Heart right ventricle (tissue), 16 donors: ENCODE measurements at regions not wholly inside any gene's neighbourhood (a gene's known extent, or its start where the extent isn't known, plus 50 kb on each side); places are given as distances from the start of the nearest gene placed in this dataset.

ENCODE experiments used
- ATAC-seq, 8 donors: fragments of 200-7000 bp; cut with Tn5 transposase; one replicate each; pipeline ENCODE4 v1.9.1; 2020; ENCODE audit warnings: mild to moderate bottlenecking in 8 of 8, moderate library complexity in 8 of 8, moderate number of reproducible peaks in 1 of 8
- DNase-seq, 2 donors: peaks; one replicate each; pipeline ENCODE4 v3.0.0-alpha.2; 2020
- H3K27ac ChIP-seq, 10 donors: fragments of 200-600 bp; sonication (generic) in 2 of 10; one replicate each; pipeline versions ENCODE4 v1.5.0 to v1.8.0; 2020 to 2022; ENCODE audit warnings: mild to moderate bottlenecking in 3 of 10
- H3K27me3 ChIP-seq, 7 donors: fragments of 200-600 bp; one replicate each; pipeline ENCODE4 v1.8.0; 2021 to 2022; ENCODE audit warnings: mild to moderate bottlenecking in 2 of 7
- H3K36me3 ChIP-seq, 9 donors: fragments of 200-600 bp; sonication (generic) in 1 of 9; one replicate each; pipeline versions ENCODE4 v1.5.0 to v1.8.0; 2020 to 2022; ENCODE audit warnings: mild to moderate bottlenecking in 2 of 9
- H3K4me1 ChIP-seq, 9 donors: fragments of 200-600 bp; sonication (generic) in 1 of 9; one replicate each; pipeline versions ENCODE4 v1.5.0 to v1.8.0; 2020 to 2022; ENCODE audit warnings: mild to moderate bottlenecking in 4 of 9
- H3K4me3 ChIP-seq, 10 donors: fragments of 200-600 bp; sonication (generic) in 2 of 10; one replicate each; pipeline versions ENCODE4 v1.5.0 to v1.8.0; 2020 to 2022; ENCODE audit warnings: mild to moderate bottlenecking in 7 of 10, moderate library complexity in 2 of 10
- H3K9me3 ChIP-seq, 11 donors: fragments of 200-600 bp in 10 of 11; sonication (generic) in 2 of 11; one replicate each; pipeline versions ENCODE4 v1.5.0 to v1.8.0; 2013 to 2022; ENCODE audit warnings: mild to moderate bottlenecking in 2 of 11, control low read depth in 1 of 11, moderate library complexity in 1 of 11
- WGBS, 2 donors: extraction: QIAGEN DNeasy Blood & Tissue Kit; methylation state at CpG; one replicate each; pipeline ENCODE4 v1.1.7; 2013; ENCODE audit warnings: inconsistent platforms in 1 of 2; 5-methylcytosine and 5-hydroxymethylcytosine counted together
- intact Hi-C, 10 donors: fragments of 100-400 bp; cut with DNase I; formaldehyde crosslinking; loops; one replicate each; pipeline versions ENCODE4 v1.11.1 to v1.14.2; 2022
- TF ChIP-seq, protein P1 (sequence below), 9 donors: fragments of 200-600 bp; sonication (generic) in 2 of 9; IDR thresholded peaks; one replicate each; pipeline versions ENCODE4 v1.5.0 to v1.8.0; 2021 to 2022; ENCODE audit warnings: antibody characterized with exemption in 9 of 9, mild to moderate bottlenecking in 5 of 9, moderate library complexity in 1 of 9
- donor health status: Arrhythmogenic right ventricular cardiomyopathy.
- donor health status: ischemic (EF 13 %, LVEDD 7.1; RV severe dilation, severe dysfunction).
- donor health status: healthy with polysubstance abuse.
- donor health status: DM: no; HTN: yes; CAD: no.
- donor health status: DM: no; HTN: no; CAD: no.
- donor health status: ischemic (EF 25% LVEDD 6.9; RV normal size, moderate dysfunction).
- donor health status: ischemic (EF 25% LVEDD 5.7; RV mildly dilated, moderate dysfunction).
- donor health status: healthy.
- donor health status: DM: yes; HTN: yes; CAD: no.
- donor health status: Ischemic cardiomyopathy.
- donor health status: ischemic (EF 35%, LVEDD 5.7; RV mildly dilated, moderate dysfunction).
- donor health status: nonischemic (EF 11% LVEDD 7.7; RV severe dilation, severe dysfunction).
- donor health status: DM: yes; HTN: yes; CAD: no.
- donor health status: PGD.
- donor health status: ischemic (EF 29% LVEDD 5.4; RV normal size, mild dysfunction).
- donor health status: nonischemic (EF 23%, LVEDD 6.1; RV moderate dilation, normal function).

DNA sequence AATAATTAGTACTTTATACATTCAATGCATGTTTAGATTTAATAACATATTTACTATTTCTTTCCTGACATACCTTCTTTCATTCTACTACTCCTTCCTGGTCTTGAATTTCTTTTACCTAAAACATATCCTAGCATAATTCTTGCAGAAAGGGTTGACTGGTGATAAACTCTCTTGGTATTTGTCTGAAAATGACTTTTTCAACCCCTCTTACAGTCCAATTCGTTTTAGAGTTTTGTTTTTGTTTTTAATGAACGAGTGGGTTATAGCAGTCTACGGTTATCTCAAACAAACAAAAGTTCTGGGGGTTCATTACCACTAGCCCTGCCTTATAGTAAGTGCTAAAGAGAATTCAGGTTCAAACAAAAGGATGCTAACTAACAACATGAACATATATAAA lies 69.6 kb upstream of the ALDH1B1 start:
- peaks cover 0 to 10% (median 0%) of the 10 kb centered on the region in 7 donors for H3K27me3 ChIP-seq
- TF ChIP-seq, protein P1, sequence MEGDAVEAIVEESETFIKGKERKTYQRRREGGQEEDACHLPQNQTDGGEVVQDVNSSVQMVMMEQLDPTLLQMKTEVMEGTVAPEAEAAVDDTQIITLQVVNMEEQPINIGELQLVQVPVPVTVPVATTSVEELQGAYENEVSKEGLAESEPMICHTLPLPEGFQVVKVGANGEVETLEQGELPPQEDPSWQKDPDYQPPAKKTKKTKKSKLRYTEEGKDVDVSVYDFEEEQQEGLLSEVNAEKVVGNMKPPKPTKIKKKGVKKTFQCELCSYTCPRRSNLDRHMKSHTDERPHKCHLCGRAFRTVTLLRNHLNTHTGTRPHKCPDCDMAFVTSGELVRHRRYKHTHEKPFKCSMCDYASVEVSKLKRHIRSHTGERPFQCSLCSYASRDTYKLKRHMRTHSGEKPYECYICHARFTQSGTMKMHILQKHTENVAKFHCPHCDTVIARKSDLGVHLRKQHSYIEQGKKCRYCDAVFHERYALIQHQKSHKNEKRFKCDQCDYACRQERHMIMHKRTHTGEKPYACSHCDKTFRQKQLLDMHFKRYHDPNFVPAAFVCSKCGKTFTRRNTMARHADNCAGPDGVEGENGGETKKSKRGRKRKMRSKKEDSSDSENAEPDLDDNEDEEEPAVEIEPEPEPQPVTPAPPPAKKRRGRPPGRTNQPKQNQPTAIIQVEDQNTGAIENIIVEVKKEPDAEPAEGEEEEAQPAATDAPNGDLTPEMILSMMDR (IDR thresholded peaks at IDR 0.05) = no peak
- no peaks in the 10 kb centered on the region for H3K36me3 ChIP-seq
- peaks cover 0 to 5% (median 0%) of the 10 kb centered on the region in 9 donors for H3K4me1 ChIP-seq
- no peaks in the 10 kb centered on the region for H3K9me3 ChIP-seq
- ATAC-seq (no peak), DNase-seq (no peak)
- 84 to 85% methylated on average over 3 of the region's 3 CpGs for WGBS, 2 donors
- H3K27ac ChIP-seq = no peak overlapping the region
- intact Hi-C loops = no loop called here
- H3K4me3 ChIP-seq = no peak overlapping the region

DNA sequence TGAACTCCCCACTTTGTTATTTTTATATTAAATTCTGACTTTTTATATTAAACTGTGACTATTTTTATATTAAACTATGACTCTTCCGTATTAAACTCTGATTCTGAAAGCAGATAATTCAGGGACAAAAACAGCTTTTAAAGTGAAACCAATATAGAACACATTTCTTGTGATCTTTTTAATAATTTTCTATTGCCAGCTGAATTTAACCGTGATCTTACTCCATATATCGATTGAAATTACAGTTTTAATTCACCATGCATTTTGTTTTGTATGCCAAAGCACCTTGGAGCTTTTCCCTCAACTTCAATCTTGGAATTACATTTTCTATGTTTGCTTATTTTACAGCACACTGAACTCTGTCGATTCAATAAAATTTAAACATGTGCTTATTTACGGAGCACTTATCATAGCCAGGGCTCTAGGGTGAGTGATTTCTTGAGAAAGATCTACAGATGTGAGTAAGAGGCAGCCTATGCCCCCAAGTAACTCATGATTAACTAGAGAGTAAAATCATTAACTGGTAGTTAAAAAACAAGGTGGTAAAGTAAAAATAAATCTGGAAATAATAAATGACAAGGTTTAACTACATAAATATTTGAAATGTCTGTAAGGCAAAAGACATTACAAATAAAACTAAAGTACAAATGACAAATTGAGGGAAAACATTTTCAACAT lies 72.9 kb upstream of the ALDH1B1 start:
- intact Hi-C loops = no loop called here
- no peak for DNase-seq
- Histone ChIP-seq H3K27ac (no peak overlapping the region), H3K36me3 (no peaks in the 10 kb centered on the region), H3K27me3 (peaks cover 0 to 8% (median 0%) of the 10 kb centered on the region in 7 donors), H3K9me3 (no peaks in the 10 kb centered on the region), H3K4me1 (peaks cover 0 to 5% (median 0%) of the 10 kb centered on the region in 9 donors), H3K4me3 (peak overlapping the region in 3 of 10 donors; percentile 6 to 23 (median 13))
- ATAC-seq = no peak
- 62 to 76% methylated on average over 5 of the region's 5 CpGs for WGBS, 2 donors
- TF ChIP-seq, protein P1 (IDR thresholded peaks at IDR 0.05) = no peak

DNA sequence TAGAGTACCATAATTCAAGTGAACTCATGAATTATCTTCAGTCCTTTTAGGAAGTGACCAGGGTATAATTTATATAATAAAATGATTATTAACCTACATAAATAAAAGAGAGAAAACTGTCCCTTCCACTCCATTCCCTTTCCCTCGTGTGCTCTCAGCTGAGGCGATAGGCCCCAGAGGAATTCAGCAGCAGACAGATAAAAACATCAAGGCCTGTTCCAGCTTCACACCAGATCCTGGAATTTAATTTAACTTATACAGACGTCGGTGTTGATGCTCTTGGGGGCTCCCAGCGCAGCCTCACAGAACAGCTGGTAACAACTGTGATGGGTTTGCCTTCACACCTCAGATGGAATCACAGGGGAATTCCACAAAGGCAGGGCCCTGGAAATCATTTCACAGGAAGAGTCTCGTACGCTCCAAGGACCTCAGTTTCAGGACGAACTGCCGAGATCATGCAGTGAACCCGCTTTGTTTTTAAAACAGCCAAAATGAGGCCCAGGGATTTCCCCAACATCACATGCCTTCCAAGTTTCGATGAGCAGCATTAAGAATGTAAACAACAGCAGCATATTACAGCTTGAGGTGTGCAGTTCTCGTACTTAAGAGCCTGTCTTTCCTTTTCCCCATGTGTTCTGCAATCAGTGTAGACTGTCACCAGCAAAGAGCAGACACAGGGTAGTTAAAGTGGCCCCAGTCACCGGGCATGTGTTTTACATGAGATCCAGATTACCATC lies 73.6 kb upstream of the ALDH1B1 start:
- Histone ChIP-seq H3K27me3 (peaks cover 0 to 8% (median 0%) of the 10 kb centered on the region in 7 donors), H3K27ac (no peak overlapping the region), H3K4me3 (peak overlapping the region in 4 of 10 donors; percentile 6 to 23 (median 18)), H3K36me3 (no peaks in the 10 kb centered on the region), H3K4me1 (peaks cover 0 to 5% (median 0%) of the 10 kb centered on the region in 9 donors), H3K9me3 (no peaks in the 10 kb centered on the region)
- DNase-seq = no peak
- TF ChIP-seq, protein P1 (IDR thresholded peaks at IDR 0.05) = no peak
- intact Hi-C loops = no loop called here
- WGBS, 2 donors = 34 to 36% methylated on average over 13 of the region's 13 CpGs
- peak in 2 of 8 donors; percentile 25 for ATAC-seq

DNA sequence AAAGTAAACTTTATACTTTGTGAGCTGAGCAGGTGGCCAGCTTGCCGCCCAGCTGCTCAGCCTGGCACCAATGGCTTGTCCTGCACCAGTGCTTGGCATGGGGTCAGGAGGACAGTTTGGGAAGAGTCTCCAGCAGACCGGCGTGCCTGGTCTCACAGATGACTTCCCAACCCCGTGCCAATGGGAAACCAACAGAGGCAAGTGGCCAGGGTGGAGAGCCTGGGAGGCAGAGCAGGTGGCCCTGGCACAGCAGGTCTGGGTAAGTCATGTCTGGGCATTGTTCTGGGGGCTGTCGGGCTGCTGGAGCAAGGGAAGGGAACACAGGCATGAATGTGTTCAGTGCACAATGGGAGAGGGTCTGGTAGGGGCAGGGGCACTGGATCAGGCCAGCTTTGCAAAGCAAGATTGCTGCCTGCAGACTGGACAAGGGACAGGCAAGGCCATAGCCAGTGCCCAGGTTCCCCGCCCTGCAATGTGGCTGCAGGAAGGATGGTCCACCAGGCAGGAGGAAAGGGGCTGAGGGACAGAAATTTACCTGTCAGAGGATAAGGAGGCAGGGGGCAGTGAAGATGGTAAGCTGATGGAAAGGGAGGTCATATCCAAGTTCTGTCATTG lies 76.2 kb upstream of the ALDH1B1 start:
- no peak overlapping the region for H3K27ac ChIP-seq
- H3K36me3 ChIP-seq = no peaks in the 10 kb centered on the region
- intact Hi-C loops = no loop called here
- peaks cover 0 to 9% (median 1%) of the 10 kb centered on the region in 9 donors for H3K4me1 ChIP-seq
- TF ChIP-seq, protein P1 (IDR thresholded peaks at IDR 0.05) = no peak
- DNase-seq (no peak), ATAC-seq (no peak)
- no peak overlapping the region for H3K4me3 ChIP-seq
- 90 to 91% methylated on average over 6 of the region's 6 CpGs for WGBS, 2 donors
- H3K9me3 ChIP-seq = no peaks in the 10 kb centered on the region
- H3K27me3 ChIP-seq = peaks cover 0 to 15% (median 6%) of the 10 kb centered on the region in 7 donors
